Lower leg skin (tissue), 3 donors: ENCODE measurements at regions not wholly inside any gene's neighbourhood (a gene's known extent, or its start where the extent isn't known, plus 50 kb on each side); places are given as distances from the start of the nearest gene placed in this dataset.

Experiments
- CTCF ChIP-seq, 3 donors: fragments of 450-650 bp; IDR thresholded peaks; one replicate each; pipeline ENCODE4 v1.5.1; 2016; ENCODE audit warnings: antibody characterized with exemption in 3 of 3, mild to moderate bottlenecking in 3 of 3, moderate library complexity in 2 of 3
- POLR2A ChIP-seq, 2 donors: fragments of 450-650 bp; IDR thresholded peaks; one replicate each; pipeline ENCODE4 v1.6.1; 2016 to 2017; ENCODE audit warnings: antibody characterized with exemption in 2 of 2, mild to moderate bottlenecking in 1 of 2, moderate library complexity in 1 of 2

GRCh38 chr2:152245653-152246052 is 70.1 kb upstream of the STAM2 start:
- TF ChIP-seq CTCF (IDR thresholded peaks at IDR 0.05) (no peak), POLR2A (IDR thresholded peaks at IDR 0.05) (no peak)
